Activated T-cell treated with anti-CD3 and anti-CD28 coated beads for 4 hours (primary cell): ENCODE measurements at regions not wholly inside any gene's neighbourhood (a gene's known extent, or its start where the extent isn't known, plus 50 kb on each side); places are given as distances from the start of the nearest gene placed in this dataset.

Experiments
- DNase-seq: peaks from one replicate; pipeline ENCODE4 v3.0.0-alpha.2; 2020

- no peak for DNase-seq
These were observed 168.7 kb upstream of the PPP1R2C start for GRCh38 chrX:42946544-42947194.

- DNase-seq: no peak
These were observed 171.0 kb upstream of the PPP1R2C start for GRCh38 chrX:42948723-42949657.

- DNase-seq: no peak
These were observed 173.8 kb upstream of the PPP1R2C start for GRCh38 chrX:42951747-42952146.

- no peak for DNase-seq
These were observed 174.7 kb upstream of the PPP1R2C start for GRCh38 chrX:42952621-42953020.

GRCh38 chrX:42954880-42955279, 176.9 kb upstream of the PPP1R2C start:
- no peak for DNase-seq

GRCh38 chrX:42955349-42955748, 177.4 kb upstream of the PPP1R2C start:
- no peak for DNase-seq

- no peak for DNase-seq
These were observed 189.8 kb upstream of the PPP1R2C start for GRCh38 chrX:42967681-42968300.

- no peak for DNase-seq
These were observed 195.4 kb upstream of the PPP1R2C start for GRCh38 chrX:42973321-42973720.

GRCh38 chrX:42975906-42976305, 197.9 kb upstream of the PPP1R2C start:
- DNase-seq: no peak

- DNase-seq: no peak
These were observed 198.9 kb upstream of the PPP1R2C start for GRCh38 chrX:42976746-42977366.

- DNase-seq: no peak
These were observed 200.9 kb upstream of the PPP1R2C start for GRCh38 chrX:42978655-42979379.

- no peak for DNase-seq
These were observed 210.7 kb upstream of the PPP1R2C start for GRCh38 chrX:42988700-42989099.

- DNase-seq: no peak
These were observed 214.4 kb upstream of the PPP1R2C start for GRCh38 chrX:42992199-42992943.

- DNase-seq: no peak
These were observed 218.9 kb upstream of the PPP1R2C start for GRCh38 chrX:42996861-42997260.

- DNase-seq: no peak
These were observed 222.2 kb upstream of the PPP1R2C start for GRCh38 chrX:43000121-43000520.

GRCh38 chrX:43002526-43003203, 224.7 kb upstream of the PPP1R2C start:
- no peak for DNase-seq

- no peak for DNase-seq
These were observed 225.2 kb upstream of the PPP1R2C start for GRCh38 chrX:43003204-43003565.

- DNase-seq: no peak
These were observed 226.0 kb upstream of the PPP1R2C start for GRCh38 chrX:43003939-43004338.

GRCh38 chrX:43005561-43005960, 227.6 kb upstream of the PPP1R2C start:
- DNase-seq: no peak

GRCh38 chrX:43008356-43008755, 230.4 kb upstream of the PPP1R2C start:
- no peak for DNase-seq

- DNase-seq: no peak
These were observed 238.1 kb upstream of the PPP1R2C start for GRCh38 chrX:43016021-43016420.
